SK-N-SH (cell line): ENCODE measurements at regions not wholly inside any gene's neighbourhood (a gene's known extent, or its start where the extent isn't known, plus 50 kb on each side); places are given as distances from the start of the nearest gene placed in this dataset.

Experiments used
- CTCF ChIA-PET: fragments of 300-600, 350-600 bp; formaldehyde crosslinking; extraction: SDS; loops from one replicate; lab custom pipeline; 2021; lab: Yijun Ruan, JAX
- POLR2A ChIA-PET: fragments of 350-600 bp; sonication (Branson Sonifier 250); formaldehyde crosslinking; extraction: SDS; loops from one replicate; lab custom pipeline; 2020; ENCODE audit warnings: antibody characterized with exemption, inconsistent platforms; lab: Yijun Ruan, JAX
- DNase-seq: peaks from one replicate; pipeline ENCODE4 v3.0.0; 2012
- H2AFZ ChIP-seq: fragments of 200-600 bp; sonication (generic); 2 replicates; pipeline ENCODE4 v1.8.1; 2016; ENCODE audit warnings: antibody characterized with exemption, mild to moderate bottlenecking, low read depth
- H3F3A ChIP-seq: fragments of 200-600 bp; sonication (generic); replicated peaks from 2 replicates; pipeline ENCODE3; 2016; ENCODE audit warnings: antibody characterized with exemption, mild to moderate bottlenecking; ENCODE audit not compliant: insufficient read depth
- H3K27ac ChIP-seq, 2 experiments: fragments of 200-500 bp in 1 of 2; fragments of 200-600 bp in 1 of 2; sonication (Bioruptor generic) in 1 of 2; sonication (generic), shearing (Covaris generic) in 1 of 2; 2 replicates each; pipeline versions ENCODE4 v1.5.1 to v1.6.1; 2014 to 2016; ENCODE audit warnings: low read depth in 2 of 2, inconsistent platforms in 1 of 2, low read length in 1 of 2, mild to moderate bottlenecking in 1 of 2, mixed read lengths in 1 of 2
- H3K27me3 ChIP-seq: fragments of 200-600 bp; sonication (generic), shearing (Covaris generic); 2 replicates; pipeline ENCODE4 v1.6.1; 2016; ENCODE audit warnings: mixed run types; ENCODE audit not compliant: insufficient read depth
- H3K36me3 ChIP-seq, 2 experiments: fragments of 200-500 bp in 1 of 2; fragments of 200-600 bp in 1 of 2; sonication (Bioruptor generic) in 1 of 2; sonication (generic) in 1 of 2; replicated peaks in 1 of 2; 2 replicates each; pipeline versions ENCODE3 to v1.5.1; 2014 to 2016; ENCODE audit warnings: low read length in 1 of 2, mild to moderate bottlenecking in 1 of 2; ENCODE audit not compliant: insufficient read depth in 2 of 2, control insufficient read depth in 1 of 2
- H3K4me1 ChIP-seq, 2 experiments: fragments of 200-500 bp in 1 of 2; fragments of 200-600 bp in 1 of 2; sonication (Bioruptor generic) in 1 of 2; sonication (generic), shearing (Covaris generic) in 1 of 2; 2 replicates each; pipeline versions ENCODE4 v1.5.1 to v1.6.1; 2014 to 2016; ENCODE audit warnings: low read depth in 1 of 2, low read length in 1 of 2, mixed run types in 1 of 2; ENCODE audit not compliant: insufficient read depth in 2 of 2, control insufficient read depth in 1 of 2
- H3K4me2 ChIP-seq: fragments of 200-600 bp; sonication (generic), shearing (Covaris generic); 2 replicates; pipeline ENCODE4 v1.6.1; 2017; ENCODE audit warnings: mixed run types
- H3K4me3 ChIP-seq, 2 experiments: fragments of 200-500 bp in 1 of 2; fragments of 200-600 bp in 1 of 2; sonication (Bioruptor generic) in 1 of 2; sonication (generic), shearing (Covaris generic) in 1 of 2; 2 replicates each; pipeline versions ENCODE4 v1.5.1 to v1.8.1; 2014 to 2016; ENCODE audit warnings: low read depth in 2 of 2, inconsistent platforms in 1 of 2, low read length in 1 of 2, mild to moderate bottlenecking in 1 of 2, mixed read lengths in 1 of 2, moderate library complexity in 1 of 2
- H3K79me2 ChIP-seq: fragments of 200-600 bp; sonication (generic); 2 replicates; pipeline ENCODE4 v1.8.1; 2017; ENCODE audit warnings: mild to moderate bottlenecking; ENCODE audit not compliant: insufficient read depth
- H3K9ac ChIP-seq: fragments of 200-600 bp; sonication (generic); 2 replicates; pipeline ENCODE4 v1.6.1; 2017; ENCODE audit warnings: mixed run types
- H3K9me2 ChIP-seq: fragments of 200-600 bp; sonication (generic); 2 replicates; pipeline ENCODE4 v1.6.1; 2017; ENCODE audit warnings: mixed run types
- H3K9me3 ChIP-seq: fragments of 200-600 bp; sonication (generic); 2 replicates; pipeline ENCODE4 v1.6.1; 2017; ENCODE audit warnings: mixed run types, mild to moderate bottlenecking, moderate library complexity
- H4K20me1 ChIP-seq: fragments of 200-600 bp; sonication (generic); 2 replicates; pipeline ENCODE4 v1.6.1; 2017; ENCODE audit warnings: mild to moderate bottlenecking, mixed run types; ENCODE audit not compliant: insufficient read depth
- EP300 ChIP-seq, 2 experiments: IDR thresholded peaks; 2 replicates each; pipeline versions ENCODE4 v1.4.0 to v1.6.1; 2012; ENCODE audit warnings: borderline replicate concordance in 1 of 2, low read depth in 1 of 2, low read length in 1 of 2
- FOSL2 ChIP-seq: IDR thresholded peaks from 2 replicates; pipeline ENCODE4 v1.4.0; 2012; ENCODE audit warnings: low read depth, mild to moderate bottlenecking, moderate library complexity, borderline replicate concordance
- FOXM1 ChIP-seq: IDR thresholded peaks from 2 replicates; pipeline ENCODE4 v1.4.0; 2012; ENCODE audit warnings: low read depth, mild to moderate bottlenecking
- JUND ChIP-seq: IDR thresholded peaks from 2 replicates; pipeline ENCODE4 v1.4.0; 2012
- NFIC ChIP-seq: IDR thresholded peaks from 2 replicates; pipeline ENCODE4 v1.4.0; 2012; ENCODE audit warnings: borderline replicate concordance
- POLR2AphosphoS5 ChIP-seq: IDR thresholded peaks from 2 replicates; pipeline ENCODE4 v1.6.1; 2012; ENCODE audit warnings: low read depth, low read length
- RAD21 ChIP-seq: IDR thresholded peaks from 2 replicates; pipeline ENCODE4 v1.6.1; 2012; ENCODE audit warnings: mild to moderate bottlenecking, low read length
- RFX5 ChIP-seq: IDR thresholded peaks from 2 replicates; pipeline ENCODE4 v1.6.1; 2012; ENCODE audit warnings: mild to moderate bottlenecking, improper control_type of control experiment, low read length
- RXRA ChIP-seq: IDR thresholded peaks from 2 replicates; pipeline ENCODE4 v1.4.0; 2012; ENCODE audit warnings: low read depth, mild to moderate bottlenecking, borderline replicate concordance
- SMC3 ChIP-seq: IDR thresholded peaks from 2 replicates; pipeline ENCODE4 v1.6.1; 2012; ENCODE audit warnings: low read depth, low read length, improper control_type of control experiment
- TAF1 ChIP-seq: IDR thresholded peaks from 2 replicates; pipeline ENCODE4 v1.6.1; 2012; ENCODE audit warnings: low read depth, mild to moderate bottlenecking, low read length, moderate library complexity, borderline replicate concordance
- TCF12 ChIP-seq: IDR thresholded peaks from 2 replicates; pipeline ENCODE4 v1.4.0; 2012
- TEAD4 ChIP-seq: IDR thresholded peaks from 2 replicates; pipeline ENCODE4 v1.4.0; 2012; ENCODE audit warnings: mild to moderate bottlenecking, borderline replicate concordance; ENCODE audit not compliant: insufficient read depth
- WGBS: methylation state at CpG from one replicate; pipeline ENCODE4 v1.1.6; 2017; ENCODE audit warnings: low lambda C conversion rate; 5-methylcytosine and 5-hydroxymethylcytosine counted together
- TF ChIP-seq, protein P1 (sequence below): fragments of 150-350 bp; IDR thresholded peaks from 2 replicates; pipeline ENCODE4 v1.6.1; 2017; ENCODE audit warnings: antibody characterized with exemption, low read length, low read depth, borderline replicate concordance

GRCh38 chr10:31693491-31693890 lies 235.1 kb downstream of the ARHGAP12 start:
- no peak for DNase-seq
- H4K20me1 ChIP-seq = no peaks in the 10 kb centered on the region
- H3K4me2 ChIP-seq = no peak overlapping the region
- H3K9me3 ChIP-seq = no peaks in the 10 kb centered on the region
- TF ChIP-seq RFX5 (no peak), FOSL2 (no peak), POLR2AphosphoS5 (no peak), TCF12 (no peak), NFIC (no peak), JUND (no peak), RXRA (no peak), FOXM1 (no peak), SMC3 (no peak), RAD21 (no peak), TAF1 (no peak), EP300 (IDR thresholded peaks at IDR 0.05; ENCODE audit: borderline replicate concordance in 1 of 2, low read depth in 1 of 2, low read length in 1 of 2) (no peak), TEAD4 (no peak)
- TF ChIP-seq, protein P1, sequence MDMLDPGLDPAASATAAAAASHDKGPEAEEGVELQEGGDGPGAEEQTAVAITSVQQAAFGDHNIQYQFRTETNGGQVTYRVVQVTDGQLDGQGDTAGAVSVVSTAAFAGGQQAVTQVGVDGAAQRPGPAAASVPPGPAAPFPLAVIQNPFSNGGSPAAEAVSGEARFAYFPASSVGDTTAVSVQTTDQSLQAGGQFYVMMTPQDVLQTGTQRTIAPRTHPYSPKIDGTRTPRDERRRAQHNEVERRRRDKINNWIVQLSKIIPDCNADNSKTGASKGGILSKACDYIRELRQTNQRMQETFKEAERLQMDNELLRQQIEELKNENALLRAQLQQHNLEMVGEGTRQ = no peak
- H3K9ac ChIP-seq = no peak overlapping the region
- H3K9me2 ChIP-seq = no peaks in the 10 kb centered on the region
- peaks cover 13 to 14% of the 10 kb centered on the region in 2 experiments; a peak in 2 of 4 replicates for H3K4me1 ChIP-seq
- H3F3A ChIP-seq = no peaks in the 10 kb centered on the region
- H3K36me3 ChIP-seq = no peaks in the 10 kb centered on the region
- no peaks in the 10 kb centered on the region for H3K27me3 ChIP-seq
- no peak overlapping the region for H3K27ac ChIP-seq
- ChIA-PET CTCF (no interaction called here), POLR2A (no interaction called here)
- no peak overlapping the region for H2AFZ ChIP-seq
- no peaks in the 10 kb centered on the region for H3K79me2 ChIP-seq
- H3K4me3 ChIP-seq = no peak overlapping the region
- 72% methylated on average over 6 of the region's 6 CpGs for WGBS

- no peaks in the 10 kb centered on the region for H3K9me2 ChIP-seq
- TF ChIP-seq TEAD4 = no peak
- no peak for DNase-seq
These were observed 239.4 kb downstream of the ARHGAP12 start for GRCh38 chr10:31689233-31689632.

More at GRCh38 chr10:31689233-31689632, 239.4 kb downstream of the ARHGAP12 start:
- no peaks in the 10 kb centered on the region; a peak in 1 of 4 replicates for H3K4me1 ChIP-seq
- H3K9me3 ChIP-seq = 0 out of 2 replicates have a peak, but pooled peaks cover 10% of the 10 kb centered on the region
- H3F3A ChIP-seq = no peaks in the 10 kb centered on the region
- H3K4me3 ChIP-seq = no peak overlapping the region
- no peaks in the 10 kb centered on the region for H3K36me3 ChIP-seq
- no peaks in the 10 kb centered on the region for H3K27me3 ChIP-seq
- H3K9ac ChIP-seq = no peak overlapping the region
- no peak overlapping the region for H3K27ac ChIP-seq
- H3K79me2 ChIP-seq = no peaks in the 10 kb centered on the region
- POLR2A ChIA-PET = no interaction called here
- no peaks in the 10 kb centered on the region for H4K20me1 ChIP-seq
- CTCF ChIA-PET = no interaction called here
- no peak overlapping the region for H3K4me2 ChIP-seq
- no peak overlapping the region for H2AFZ ChIP-seq
- 4% methylated on average over 1 of the region's 1 CpG for WGBS
